GM10266 (cell line): ENCODE measurements at regions not wholly inside any gene's neighbourhood (a gene's known extent, or its start where the extent isn't known, plus 50 kb on each side); places are given as distances from the start of the nearest gene placed in this dataset.

Experiments
- DNase-seq: peaks from one replicate; pipeline ENCODE4 v3.0.0; 2012; ENCODE audit errors: extremely low spot score
- CTCF ChIP-seq: IDR thresholded peaks from 2 replicates; pipeline ENCODE4 v1.5.1; 2012; ENCODE audit warnings: mild to moderate bottlenecking, low read depth; ENCODE audit not compliant: control insufficient read depth, insufficient read depth; ENCODE audit errors: missing control alignments

- no peak for TF ChIP-seq CTCF
- no peak for DNase-seq
Measured at GRCh38 chr4:79652232-79652631, 244.2 kb upstream of the GK2 start.

- no peak for DNase-seq
- no peak for TF ChIP-seq CTCF
Measured at GRCh38 chr4:79651456-79651855, 243.4 kb upstream of the GK2 start.

- TF ChIP-seq CTCF, result no peak
- DNase-seq, result no peak
Measured at GRCh38 chr4:79650794-79651431, 242.9 kb upstream of the GK2 start.

- DNase-seq, result no peak
- no peak for TF ChIP-seq CTCF
Measured at GRCh38 chr4:79650217-79650616, 242.2 kb upstream of the GK2 start.

GRCh38 chr4:79645942-79646341 is 237.9 kb upstream of the GK2 start:
- DNase-seq, result no peak
- no peak for TF ChIP-seq CTCF

- no peak for DNase-seq
- TF ChIP-seq CTCF, result no peak
Measured at GRCh38 chr4:79638735-79639134, 230.7 kb upstream of the GK2 start.

- no peak for DNase-seq
- no peak for TF ChIP-seq CTCF
Measured at GRCh38 chr4:79636991-79637390, 229.0 kb upstream of the GK2 start.
